GM21723 (cell line): ENCODE measurements at regions not wholly inside any gene's neighbourhood (a gene's known extent, or its start where the extent isn't known, plus 50 kb on each side); places are given as distances from the start of the nearest gene placed in this dataset.

ENCODE experiments used
- ATAC-seq: cut with Tn5 transposase; IDR thresholded peaks from one replicate; pipeline ENCODE4 v1.9.1; 2021; ENCODE audit warnings: mild to moderate bottlenecking, moderate library complexity; ENCODE audit not compliant: unreplicated experiment

DNA sequence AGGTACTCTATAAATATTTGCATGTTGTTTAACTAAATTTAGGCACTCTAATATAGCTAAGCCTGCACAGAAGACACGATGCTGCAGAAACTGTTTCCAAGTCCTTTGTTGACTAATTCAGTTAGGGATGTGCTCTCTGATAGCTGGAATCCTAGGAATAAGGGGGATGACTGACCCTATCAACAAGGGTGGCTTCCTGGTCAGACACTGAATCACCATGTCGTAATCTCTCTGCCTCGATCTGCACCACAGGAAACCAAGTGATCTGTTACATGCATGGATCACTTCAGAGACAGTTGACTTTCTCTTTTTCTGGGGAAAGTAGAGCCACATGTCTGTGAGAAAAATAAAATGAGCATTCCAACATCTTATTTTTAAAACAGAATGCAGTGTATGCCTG lies 169.1 kb downstream of the GUCY2F start:
- ATAC-seq, result no peak

DNA sequence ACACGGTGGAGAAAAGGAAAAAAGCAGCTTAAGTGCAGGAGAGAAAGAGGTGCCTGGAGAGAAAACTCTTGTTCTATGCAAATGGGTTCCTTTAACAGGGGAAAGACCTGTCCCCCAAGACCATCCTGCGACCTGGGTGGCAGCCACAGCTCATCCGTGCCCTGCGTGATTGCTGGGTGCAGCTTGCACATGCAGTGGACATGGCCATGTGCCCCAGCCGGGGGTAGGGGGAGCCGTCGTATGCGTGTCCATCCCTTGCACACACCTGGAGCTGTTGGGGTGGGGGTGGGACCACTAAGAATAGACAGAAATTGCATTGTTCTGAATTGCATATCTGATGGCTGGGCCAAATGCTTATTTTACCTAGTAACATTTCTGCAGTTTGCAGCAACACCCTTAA lies 171.9 kb downstream of the GUCY2F start:
- ATAC-seq, result no peak

DNA sequence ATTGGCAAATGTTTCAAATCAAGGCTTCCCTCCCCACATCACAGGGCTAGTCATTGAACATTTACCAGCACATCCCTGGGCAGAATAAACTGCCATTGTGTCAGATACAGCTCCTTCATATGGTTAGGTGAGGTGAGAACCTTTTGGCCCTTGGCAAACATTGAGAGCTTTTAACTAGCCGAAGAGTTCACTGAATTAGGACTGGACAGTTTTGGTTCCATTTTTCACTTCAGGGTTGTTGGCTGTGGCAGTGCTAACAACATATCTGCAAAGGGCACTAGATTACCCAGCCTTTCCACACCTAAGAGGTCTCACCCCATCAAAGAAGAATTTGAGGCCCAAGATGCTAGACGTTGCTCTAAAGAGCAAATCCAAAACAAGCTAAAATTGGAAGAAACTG lies 180.7 kb downstream of the GUCY2F start:
- ATAC-seq, result no peak

DNA sequence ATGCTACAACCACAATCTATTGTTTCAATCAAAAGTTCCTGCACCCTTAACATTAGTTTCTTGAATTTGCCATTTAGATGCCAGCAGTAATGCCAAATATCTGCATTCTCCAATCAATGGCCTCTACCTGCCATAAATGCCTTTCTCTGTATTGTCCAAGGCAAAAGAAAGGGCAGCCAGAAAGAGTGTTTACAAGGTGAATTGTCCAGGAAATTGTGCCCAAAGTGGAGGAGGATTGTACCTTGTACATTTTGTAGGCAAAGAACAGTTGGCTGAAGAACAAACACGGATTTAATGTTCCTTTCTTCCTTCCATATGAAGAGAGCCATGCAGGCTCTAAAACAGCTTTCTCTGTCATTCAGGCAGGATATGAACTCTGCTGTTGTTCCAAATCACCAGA lies 181.5 kb downstream of the GUCY2F start:
- ATAC-seq, result no peak

DNA sequence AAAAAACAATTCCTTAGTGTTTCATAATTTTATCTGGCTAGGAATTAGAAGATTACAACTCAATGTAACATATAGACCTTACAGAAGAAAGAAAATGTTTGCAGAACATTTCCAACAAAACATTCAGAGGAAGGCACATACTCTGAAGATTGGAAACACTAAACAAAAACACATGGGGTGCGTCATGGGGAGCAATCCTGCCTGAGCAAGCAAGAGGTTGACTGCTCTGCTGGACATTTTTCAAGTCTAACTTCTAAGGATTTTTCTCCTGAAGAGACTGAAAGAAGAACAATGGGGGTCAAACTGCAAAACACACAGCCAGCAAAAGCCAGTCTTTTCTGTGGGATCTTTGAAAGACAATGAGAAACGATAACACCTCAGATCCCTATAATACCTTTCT lies 182.8 kb downstream of the GUCY2F start:
- no peak for ATAC-seq

DNA sequence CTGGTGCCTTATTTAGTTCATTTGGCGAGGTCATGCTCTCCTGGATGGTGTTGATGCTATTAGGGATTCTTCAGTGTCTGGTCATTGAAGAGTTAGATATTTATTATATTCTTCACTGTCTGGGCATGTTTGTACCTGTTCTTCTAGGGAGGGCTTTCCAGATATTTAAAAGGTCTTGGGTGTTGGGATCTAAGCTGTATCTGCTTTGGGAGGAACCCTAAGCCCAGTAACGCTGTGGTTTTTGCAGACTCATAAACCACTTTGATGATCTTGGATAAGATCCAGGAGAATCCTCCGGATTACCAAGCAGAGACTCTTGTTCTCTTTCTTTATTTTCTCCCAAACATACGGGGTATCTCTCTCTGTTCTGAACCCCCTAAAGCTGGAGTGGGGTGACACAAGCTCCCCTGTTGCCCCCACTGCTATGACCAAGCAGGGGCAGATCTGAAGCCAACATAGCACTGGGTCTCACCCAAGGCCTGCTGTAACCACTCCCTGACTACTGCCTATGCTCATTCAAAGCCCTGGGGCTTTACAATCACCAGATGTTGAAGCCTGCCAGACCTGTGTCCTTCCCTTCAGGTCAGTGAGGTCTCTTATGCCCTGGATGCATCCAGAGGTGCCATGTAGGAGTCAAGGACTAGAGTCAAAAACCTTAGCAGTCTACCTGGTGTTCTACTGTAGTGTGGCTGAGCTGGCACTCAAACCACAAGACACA lies 187.6 kb downstream of the GUCY2F start:
- ATAC-seq, result no peak

DNA sequence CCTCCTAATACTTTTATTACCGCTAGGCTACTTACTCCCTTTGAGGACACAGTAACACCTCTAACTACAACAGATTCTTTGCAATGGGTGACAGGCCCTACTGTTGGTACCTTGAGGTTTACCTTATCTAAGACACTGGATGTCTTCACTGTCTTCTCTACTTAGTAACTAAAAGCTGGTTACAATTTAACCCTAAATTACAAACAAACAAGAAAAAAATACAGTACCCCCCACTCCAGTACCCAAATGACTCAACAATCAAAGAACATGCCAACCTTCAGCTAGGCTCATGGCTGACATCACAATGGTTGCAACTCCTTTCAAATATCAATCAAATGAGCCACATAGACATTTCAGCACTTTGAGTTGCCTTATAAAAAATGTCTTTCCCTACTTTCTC lies 198.0 kb downstream of the GUCY2F start:
- no peak for ATAC-seq

DNA sequence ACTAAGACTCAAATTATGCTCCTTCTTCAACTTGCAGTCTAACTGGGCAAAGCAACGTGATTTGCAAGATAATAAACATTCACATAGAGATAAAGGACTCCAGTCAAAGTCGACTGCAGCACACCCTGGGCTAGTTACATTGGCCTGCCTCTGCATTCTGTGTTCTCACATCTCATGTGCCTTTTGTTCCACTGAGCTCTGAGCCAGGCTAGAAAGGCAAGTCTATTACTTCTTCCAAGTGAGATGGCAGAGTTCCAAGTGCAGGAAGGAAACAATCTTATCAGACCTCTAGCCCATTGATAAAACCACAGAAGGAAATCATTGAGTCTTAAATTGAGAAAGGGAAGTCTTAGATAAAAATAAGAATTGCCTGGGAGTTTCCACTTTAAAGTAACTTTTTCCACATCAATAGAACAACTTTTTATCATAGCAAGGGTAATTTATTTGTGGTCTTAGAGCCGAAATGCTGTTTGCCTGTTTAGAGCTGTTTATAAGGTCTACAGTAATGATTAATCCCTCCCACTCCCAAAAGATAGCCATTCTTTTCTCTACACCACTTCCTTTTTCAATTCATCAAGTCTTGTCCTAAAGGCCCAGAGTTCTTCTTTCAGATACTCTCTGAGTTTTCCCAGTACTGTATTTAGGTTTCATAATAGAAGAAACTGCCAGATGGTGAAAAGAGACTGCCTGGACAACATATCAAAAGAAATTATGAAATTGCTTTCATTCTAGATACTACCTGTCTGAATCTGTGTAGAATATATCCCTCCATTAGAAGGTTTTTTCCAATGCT lies 200.2 kb downstream of the GUCY2F start:
- ATAC-seq, result peak; percentile 88

DNA sequence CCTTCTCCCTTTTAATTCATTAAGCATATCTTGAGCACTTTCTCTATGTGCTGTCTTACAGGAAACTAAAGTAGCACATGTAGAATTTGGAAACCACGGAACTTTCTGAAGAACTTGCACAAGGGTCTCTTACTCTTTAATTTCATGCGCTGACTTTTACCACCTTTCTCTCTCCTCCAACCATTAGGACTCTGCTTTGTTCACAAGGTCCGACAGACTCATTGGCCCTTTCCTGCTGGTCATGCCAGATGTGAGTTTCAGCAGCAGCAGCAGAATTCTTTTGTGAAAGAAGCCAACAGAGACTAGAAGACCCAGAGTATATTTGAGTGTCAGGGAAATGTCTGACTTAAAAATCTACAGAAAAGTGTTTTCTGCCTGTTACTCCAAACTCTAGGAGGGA lies 207.1 kb downstream of the GUCY2F start:
- ATAC-seq, result no peak

DNA sequence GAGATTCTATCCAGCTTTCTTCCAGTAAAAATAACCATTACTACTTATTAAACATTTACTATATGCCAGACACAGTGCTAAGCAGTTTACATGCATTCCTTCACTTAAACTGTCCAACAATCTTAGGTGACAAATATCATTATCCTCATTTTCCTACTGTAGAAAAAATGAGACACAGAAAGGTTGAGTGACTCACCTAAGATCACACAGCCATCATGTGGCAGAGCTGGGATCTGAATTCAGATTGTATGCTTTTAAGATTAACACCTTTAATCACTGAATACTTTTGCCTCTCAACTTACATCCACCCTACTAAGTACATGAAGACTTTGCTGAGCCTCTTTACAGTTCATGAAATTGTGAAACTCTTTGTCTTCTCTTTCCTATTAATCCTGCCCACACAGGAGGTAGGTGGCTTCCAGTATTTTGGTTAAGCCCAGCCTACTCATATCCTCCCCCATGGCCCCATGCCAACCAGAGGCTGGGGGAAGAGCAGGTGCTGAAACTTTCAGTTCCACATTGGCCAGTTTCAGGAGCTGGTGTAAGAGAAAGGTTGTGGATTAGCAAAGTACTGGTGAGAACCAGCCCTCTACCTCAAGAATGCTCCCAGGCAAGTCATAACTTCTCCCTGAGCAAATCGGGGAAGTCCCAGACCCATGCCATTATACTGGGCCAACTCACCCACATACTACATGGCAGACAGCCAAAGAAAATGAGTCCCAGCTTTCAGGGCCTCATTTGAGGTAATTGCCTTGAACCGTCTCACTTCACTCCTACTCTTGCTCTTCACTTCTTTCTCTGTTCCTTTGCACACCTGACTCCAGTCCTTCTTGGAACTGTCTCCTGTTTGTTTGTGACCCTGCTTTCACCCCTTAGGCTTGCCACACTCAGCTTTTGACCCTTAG lies 211.1 kb downstream of the GUCY2F start:
- peak; percentile 95 for ATAC-seq

DNA sequence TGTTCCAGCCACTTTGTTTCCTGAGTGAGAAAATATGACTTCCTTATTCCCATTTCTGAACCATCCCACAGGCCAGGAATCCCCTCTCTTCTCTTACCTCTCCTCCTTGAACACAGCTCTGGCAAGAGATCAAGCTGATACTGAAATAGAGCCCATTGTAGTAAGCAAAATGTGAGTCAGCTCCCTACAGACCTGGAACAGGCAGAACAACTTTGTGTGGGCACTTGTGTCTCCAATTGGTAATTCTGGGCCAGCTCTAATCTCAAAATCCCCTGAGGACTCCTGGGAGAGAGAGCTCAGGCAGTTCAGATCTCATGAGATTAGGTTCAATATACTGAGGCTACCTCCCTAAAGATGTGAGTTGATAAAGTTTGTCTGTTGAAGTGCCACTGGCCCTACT lies 213.5 kb downstream of the GUCY2F start:
- ATAC-seq, result no peak

DNA sequence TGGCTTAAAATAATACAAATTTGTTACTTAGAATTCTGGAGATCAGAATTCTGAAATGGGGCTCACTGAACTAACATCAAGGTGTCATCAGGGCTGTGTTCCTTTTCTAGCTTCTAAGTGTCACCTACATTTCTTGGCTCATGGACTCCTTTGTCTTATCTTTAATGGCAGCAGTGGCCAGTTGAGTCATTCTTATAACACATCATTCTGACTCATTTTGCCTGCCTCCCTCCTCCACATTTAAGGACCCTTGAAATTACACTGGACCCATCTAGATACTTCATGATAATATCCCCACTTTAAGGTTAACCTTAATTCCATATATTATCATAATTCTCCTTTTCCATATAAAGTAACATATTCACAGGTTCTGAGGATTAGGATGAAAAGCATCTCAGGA lies 215.9 kb downstream of the GUCY2F start:
- ATAC-seq, result no peak

DNA sequence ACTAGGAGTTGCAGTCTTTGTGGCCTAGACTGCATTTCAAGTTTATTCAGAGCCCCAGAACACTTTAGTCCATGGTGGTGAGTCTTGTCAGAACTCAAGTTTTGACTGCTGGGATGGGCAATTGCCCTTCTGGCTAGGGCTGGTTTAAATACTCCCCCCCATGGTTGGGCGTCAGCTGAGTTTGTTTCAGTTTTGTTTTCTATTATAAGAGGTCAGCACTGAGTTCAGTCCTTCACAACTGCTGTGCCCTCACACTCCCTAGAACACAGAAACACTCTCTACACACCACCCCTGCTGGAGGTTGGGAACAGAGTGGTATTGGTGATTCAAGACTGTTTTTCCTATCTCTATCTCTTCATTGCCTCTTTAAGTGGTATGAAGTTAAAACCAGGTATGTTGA lies 217.0 kb downstream of the GUCY2F start:
- ATAC-seq, result peak; percentile 62

DNA sequence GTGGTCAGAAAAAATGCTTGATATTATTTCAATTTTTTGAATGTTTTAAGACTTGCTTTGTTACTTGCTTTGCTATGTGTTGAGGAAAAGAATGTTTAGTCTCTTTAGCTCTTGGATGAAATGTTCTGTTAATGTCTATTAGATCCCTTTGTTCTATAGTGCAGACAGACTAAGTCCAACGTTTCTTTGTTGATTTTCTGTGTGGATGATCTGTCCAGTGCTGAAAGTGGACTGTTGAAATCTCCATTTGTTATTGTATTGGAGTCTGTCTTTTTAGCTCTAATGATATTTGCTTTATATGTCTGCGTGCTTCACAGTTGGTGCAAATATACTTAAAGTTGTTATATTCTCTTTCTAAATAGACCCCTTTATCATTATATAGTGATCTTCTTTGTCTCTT lies 220.6 kb downstream of the GUCY2F start:
- no peak for ATAC-seq

DNA sequence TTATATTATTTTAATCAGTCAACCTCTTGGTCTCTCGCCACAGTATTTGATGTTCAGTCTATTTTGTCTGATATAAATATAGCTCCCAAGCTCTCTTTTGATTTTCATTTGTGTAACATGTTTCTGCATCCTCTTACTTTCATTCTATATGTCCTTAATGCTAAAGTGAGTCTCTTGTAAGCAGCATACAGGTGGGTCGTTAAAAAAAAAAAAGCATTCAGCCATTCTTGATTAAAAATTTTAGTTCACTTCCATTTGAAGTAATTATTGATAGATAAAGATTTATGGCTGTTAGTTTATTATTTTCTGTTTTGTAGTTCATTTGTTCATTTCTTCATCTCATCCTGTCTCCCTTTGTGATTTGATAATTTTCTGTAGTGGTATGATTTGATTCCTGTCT lies 229.1 kb downstream of the GUCY2F start:
- ATAC-seq, result no peak

DNA sequence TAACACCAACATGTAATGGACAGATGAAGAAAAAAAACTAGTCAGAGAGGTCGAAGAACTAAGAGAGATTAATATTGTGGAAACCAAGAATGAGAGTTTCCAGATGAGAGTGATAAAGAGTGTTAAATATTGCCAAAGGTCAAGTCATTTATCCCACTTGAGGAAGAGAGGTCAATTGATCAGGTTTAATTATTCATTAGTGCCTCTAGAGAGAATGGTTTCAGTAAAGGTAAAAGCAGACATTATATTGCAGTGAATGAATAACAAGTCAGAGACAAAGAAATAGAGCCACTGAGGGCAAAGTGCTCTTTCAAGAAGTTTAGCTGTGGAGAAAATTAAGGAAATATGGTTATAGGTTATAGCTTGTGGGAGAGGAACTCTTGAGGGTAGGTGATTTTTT lies 263.1 kb downstream of the GUCY2F start:
- no peak for ATAC-seq

DNA sequence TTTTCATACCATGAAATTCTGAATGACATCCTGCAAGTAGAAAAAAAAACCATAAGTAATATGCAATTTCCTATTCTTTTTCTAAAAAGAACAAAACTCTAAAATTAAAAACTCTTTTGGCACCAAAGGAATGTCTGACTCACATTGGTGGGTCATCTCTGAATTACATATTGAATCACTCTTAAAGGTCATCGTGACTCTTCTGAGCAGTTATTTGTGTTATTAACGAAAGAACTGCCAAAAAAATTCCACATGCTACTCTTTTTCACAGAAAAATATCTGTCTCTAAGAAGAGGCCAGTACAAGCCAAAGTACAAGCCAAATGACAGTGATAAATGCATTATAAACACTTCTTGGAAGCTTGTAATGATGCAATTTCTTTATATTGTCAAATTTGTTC lies 282.2 kb downstream of the GUCY2F start:
- ATAC-seq, result no peak

DNA sequence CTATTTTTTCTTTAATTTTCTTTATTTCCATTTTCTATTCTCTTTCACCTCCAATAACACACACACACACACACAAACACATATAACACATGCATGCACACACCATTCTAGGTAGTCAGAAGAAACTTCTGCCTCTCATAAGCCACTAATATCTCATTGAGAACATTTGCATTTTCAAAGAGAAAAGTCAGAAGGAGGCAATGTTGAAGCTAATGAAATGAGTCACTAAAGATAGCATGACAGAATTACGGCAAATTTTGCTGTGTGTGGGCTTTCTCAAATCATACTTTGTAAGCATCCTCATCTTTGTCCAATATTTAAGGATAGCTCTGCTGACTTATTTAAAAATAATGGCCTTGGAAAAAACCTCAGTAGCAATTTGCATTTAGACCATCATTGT lies 291.3 kb downstream of the GUCY2F start:
- ATAC-seq, result peak; percentile 69

DNA sequence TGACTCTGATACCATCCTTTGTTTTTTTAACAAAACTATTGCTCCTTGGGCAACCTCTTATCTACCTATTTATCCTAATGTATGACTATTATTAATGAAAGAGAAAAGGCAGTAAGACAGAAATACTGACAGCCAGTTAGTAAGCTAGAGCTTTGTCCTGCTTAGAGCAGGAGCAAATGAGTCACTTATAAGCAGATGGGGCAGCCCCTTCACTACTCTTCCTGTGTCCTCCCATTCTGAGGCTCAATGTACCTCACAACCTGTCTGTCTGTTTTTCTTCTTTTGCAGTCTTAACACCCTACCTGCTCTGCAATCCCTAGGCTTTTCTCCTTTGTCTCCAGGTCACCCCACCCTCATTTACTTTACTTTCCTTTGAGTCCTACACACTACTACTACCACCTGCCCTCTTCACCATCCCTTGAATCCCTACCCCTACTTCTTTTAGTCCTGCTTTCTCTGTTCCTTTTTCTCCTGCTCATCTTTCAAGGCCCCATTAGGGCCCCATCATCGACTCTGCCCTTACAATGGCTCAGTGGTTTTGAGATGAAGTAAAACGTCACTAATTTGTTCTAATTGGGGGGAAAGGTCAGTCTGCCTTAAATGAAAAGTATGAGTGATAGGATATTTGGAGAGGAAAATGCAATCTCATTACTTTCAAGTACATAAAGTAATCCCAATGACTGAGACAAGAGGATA lies 294.3 kb downstream of the GUCY2F start:
- ATAC-seq, result peak; percentile 77

DNA sequence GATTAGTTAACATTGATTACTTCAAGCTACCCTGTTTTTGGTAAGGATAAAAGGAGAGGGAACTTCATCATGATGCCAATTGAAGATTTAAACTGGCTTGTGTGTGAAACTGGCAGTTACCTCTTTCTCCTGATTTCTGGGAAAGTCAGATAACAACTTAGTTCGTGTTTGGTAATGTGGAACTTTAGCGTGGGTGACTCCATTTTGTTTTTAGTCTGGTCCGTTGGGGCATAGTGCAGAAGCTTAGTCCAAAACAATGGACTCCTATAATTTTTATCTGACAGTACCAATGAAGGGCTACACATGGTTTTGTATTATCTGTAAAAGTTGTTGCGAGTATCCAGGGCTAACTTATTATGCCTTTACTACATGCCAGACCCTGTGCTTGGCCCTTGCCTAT lies 294.9 kb downstream of the GUCY2F start:
- no peak for ATAC-seq
